ENCODE measurements at regions not wholly inside any gene's neighbourhood (a gene's known extent, or its start where the extent isn't known, plus 50 kb on each side); places are given as distances from the start of the nearest gene placed in this dataset.

DNA sequence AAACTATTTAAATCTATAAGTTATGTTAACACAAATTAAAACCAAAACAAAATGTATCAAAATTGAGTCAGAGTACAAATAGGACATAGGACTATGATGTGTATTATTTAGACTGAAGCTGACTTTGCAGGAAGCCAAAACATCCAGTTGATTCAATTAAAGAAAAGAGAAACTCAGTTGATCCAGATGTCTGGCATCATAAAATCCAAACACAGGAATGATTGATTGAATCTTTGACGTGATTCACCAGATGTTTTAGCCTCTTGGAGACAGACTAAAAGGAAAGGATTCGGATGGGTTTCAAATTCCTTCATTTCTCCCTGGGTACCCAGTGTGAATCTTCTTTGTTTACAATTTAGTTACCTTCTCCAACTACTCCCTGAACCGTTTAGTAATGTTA, 272.9 kb downstream of the IRS1 start:
- no peak overlapping the region for H3K27ac ChIP-seq (ENCODE audit: low read depth in 2 of 2, low read length in 1 of 2)

DNA sequence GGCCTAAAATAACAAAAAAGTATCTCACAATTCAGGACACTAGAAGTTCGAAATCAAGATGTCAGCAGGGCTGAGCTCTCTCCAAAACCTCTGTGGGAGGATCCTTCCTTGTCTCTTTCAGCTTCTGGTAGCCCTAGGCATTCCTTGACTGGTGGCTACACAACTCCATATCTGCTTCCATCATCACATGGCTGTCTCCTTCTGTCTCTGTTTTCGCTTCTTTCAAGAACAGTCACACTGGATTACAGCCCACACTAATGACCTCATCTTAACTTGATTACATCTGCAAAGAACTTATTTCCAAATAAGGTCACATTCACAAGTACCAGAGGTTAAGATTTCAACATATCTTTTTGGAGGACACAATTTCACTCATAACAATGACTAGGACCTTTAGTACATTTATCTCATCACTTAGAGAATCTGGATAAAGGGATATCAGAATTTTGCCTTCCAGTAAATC, 275.2 kb downstream of the IRS1 start:
- 69 to 77% methylated on average over 2 of the region's 2 CpGs for WGBS, 2 donors

More for the DNA sequence above, 272.9 kb downstream of the IRS1 start:
- H3K27me3 ChIP-seq (ENCODE audit: control insufficient read depth in 1 of 2, insufficient read depth in 2 of 2, low read length in 2 of 2), result no peaks in the 10 kb centered on the region
- H3K36me3 ChIP-seq (ENCODE audit: control insufficient read depth in 2 of 2, insufficient read depth in 2 of 2, low read length in 1 of 2), result no peaks in the 10 kb centered on the region
- no peaks in the 10 kb centered on the region for H3K4me1 ChIP-seq (ENCODE audit: control insufficient read depth in 2 of 2, insufficient read depth in 2 of 2, low read length in 1 of 2)
- H3K4me3 ChIP-seq (ENCODE audit: low read depth in 1 of 2, low read length in 2 of 2), result no peak overlapping the region
- H3K9me3 ChIP-seq (ENCODE audit: control insufficient read depth in 2 of 2, insufficient read depth in 1 of 2, low read depth in 1 of 2, low read length in 1 of 2), result no peaks in the 10 kb centered on the region
- WGBS, 2 donors, result 36 to 42% methylated on average over 3 of the region's 3 CpGs

DNA sequence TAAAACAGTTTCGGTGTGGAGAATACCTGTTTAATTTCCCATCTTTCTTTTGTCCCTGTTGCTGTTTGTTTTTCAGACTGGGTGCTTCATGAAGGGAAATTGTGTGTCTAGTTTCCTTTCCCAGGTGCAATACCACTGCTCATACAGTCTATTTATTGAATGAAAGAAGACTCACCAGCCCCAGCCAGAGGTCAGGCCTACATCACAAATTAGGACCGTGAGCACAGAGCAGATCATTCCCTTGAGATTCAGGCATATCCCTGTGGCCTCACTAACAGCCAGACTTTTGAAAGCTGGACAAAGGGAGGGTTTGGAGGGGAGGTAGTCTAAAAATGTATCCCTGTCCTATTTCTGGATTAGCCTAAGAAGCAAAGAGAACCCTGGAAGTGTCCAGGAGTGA, 278.9 kb downstream of the IRS1 start:
- Histone ChIP-seq H3K4me3 (ENCODE audit: low read depth in 1 of 2, low read length in 2 of 2) (no peak overlapping the region), H3K9me3 (ENCODE audit: control insufficient read depth in 2 of 2, insufficient read depth in 1 of 2, low read depth in 1 of 2, low read length in 1 of 2) (no peaks in the 10 kb centered on the region), H3K4me1 (ENCODE audit: control insufficient read depth in 2 of 2, insufficient read depth in 2 of 2, low read length in 1 of 2) (no peaks in the 10 kb centered on the region), H3K27ac (ENCODE audit: low read depth in 2 of 2, low read length in 1 of 2) (no peak overlapping the region), H3K27me3 (ENCODE audit: control insufficient read depth in 1 of 2, insufficient read depth in 2 of 2, low read length in 2 of 2) (no peaks in the 10 kb centered on the region), H3K36me3 (ENCODE audit: control insufficient read depth in 2 of 2, insufficient read depth in 2 of 2, low read length in 1 of 2) (no peaks in the 10 kb centered on the region)
- 85 to 92% methylated on average over 2 of the region's 2 CpGs for WGBS, 2 donors

More for the DNA sequence above, 275.2 kb downstream of the IRS1 start:
- Histone ChIP-seq H3K4me1 (ENCODE audit: control insufficient read depth in 2 of 2, insufficient read depth in 2 of 2, low read length in 1 of 2) (no peaks in the 10 kb centered on the region), H3K9me3 (ENCODE audit: control insufficient read depth in 2 of 2, insufficient read depth in 1 of 2, low read depth in 1 of 2, low read length in 1 of 2) (no peaks in the 10 kb centered on the region), H3K36me3 (ENCODE audit: control insufficient read depth in 2 of 2, insufficient read depth in 2 of 2, low read length in 1 of 2) (no peaks in the 10 kb centered on the region), H3K27me3 (ENCODE audit: control insufficient read depth in 1 of 2, insufficient read depth in 2 of 2, low read length in 2 of 2) (no peaks in the 10 kb centered on the region), H3K4me3 (ENCODE audit: low read depth in 1 of 2, low read length in 2 of 2) (no peak overlapping the region), H3K27ac (ENCODE audit: low read depth in 2 of 2, low read length in 1 of 2) (peak overlapping the region; percentile 42 to 64)

DNA sequence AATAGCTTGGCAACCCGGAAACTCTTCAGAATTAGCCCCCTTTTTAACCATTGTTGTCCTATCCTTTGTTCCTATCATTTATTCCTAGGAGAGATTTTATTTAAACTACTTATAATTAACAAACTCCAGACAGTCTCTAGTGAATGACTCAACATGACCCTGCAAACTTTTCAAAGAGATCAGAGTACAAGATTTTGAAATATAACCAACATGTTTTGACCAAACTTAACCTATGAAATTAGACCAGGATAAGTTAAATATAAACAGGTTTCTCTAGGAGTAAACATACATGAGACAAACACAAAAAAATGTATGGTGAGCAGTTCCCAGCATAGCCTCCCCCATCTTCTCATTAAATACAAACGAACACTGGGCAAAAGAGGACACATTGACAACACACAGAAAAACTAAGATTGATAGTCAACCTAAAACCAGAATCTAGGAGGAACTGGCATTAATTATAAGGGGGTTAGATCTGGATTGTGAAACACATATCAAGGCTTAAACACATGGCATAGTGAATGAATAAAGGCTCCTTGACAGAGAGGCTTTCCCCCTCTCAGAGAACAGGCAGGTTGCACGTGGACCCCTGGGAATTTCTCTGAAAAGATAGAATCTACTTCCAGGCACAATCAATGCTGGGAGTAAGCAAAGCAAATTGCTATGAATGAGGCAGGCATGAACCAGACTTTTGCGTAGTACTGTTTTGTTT, 284.1 kb downstream of the IRS1 start:
- WGBS, 2 donors, result 69 to 72% methylated on average over 4 of the region's 4 CpGs

DNA sequence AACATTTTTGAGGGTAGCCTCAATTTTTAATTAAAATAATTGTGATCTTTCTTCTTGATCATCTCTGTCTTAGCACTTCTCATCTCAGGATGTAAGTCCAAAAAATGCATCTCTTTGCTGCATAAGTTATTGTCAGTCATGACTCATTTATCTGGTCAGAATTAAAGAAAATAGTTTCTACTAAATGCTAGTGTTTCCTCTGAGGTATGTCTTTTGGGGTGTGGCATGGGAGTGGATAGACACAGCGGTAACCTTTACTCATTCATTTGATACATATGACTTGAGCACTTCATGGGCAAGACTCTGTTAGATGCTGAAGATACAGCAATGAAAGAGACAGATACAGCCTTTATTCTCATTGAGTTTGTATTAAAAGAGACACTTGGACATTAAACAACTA, 284.7 kb downstream of the IRS1 start:
- Histone ChIP-seq H3K4me1 (ENCODE audit: control insufficient read depth in 2 of 2, insufficient read depth in 2 of 2, low read length in 1 of 2) (no peaks in the 10 kb centered on the region), H3K4me3 (ENCODE audit: low read depth in 1 of 2, low read length in 2 of 2) (no peak overlapping the region), H3K27me3 (ENCODE audit: control insufficient read depth in 1 of 2, insufficient read depth in 2 of 2, low read length in 2 of 2) (no peaks in the 10 kb centered on the region), H3K9me3 (ENCODE audit: control insufficient read depth in 2 of 2, insufficient read depth in 1 of 2, low read depth in 1 of 2, low read length in 1 of 2) (no peaks in the 10 kb centered on the region), H3K27ac (ENCODE audit: low read depth in 2 of 2, low read length in 1 of 2) (no peak overlapping the region), H3K36me3 (ENCODE audit: control insufficient read depth in 2 of 2, insufficient read depth in 2 of 2, low read length in 1 of 2) (no peaks in the 10 kb centered on the region)
- WGBS, 2 donors, result 50 to 76% methylated on average over 1 of the region's 1 CpG

More for the DNA sequence above, 284.1 kb downstream of the IRS1 start:
- Histone ChIP-seq H3K36me3 (ENCODE audit: control insufficient read depth in 2 of 2, insufficient read depth in 2 of 2, low read length in 1 of 2) (no peaks in the 10 kb centered on the region), H3K4me3 (ENCODE audit: low read depth in 1 of 2, low read length in 2 of 2) (no peak overlapping the region), H3K27ac (ENCODE audit: low read depth in 2 of 2, low read length in 1 of 2) (no peak overlapping the region), H3K27me3 (ENCODE audit: control insufficient read depth in 1 of 2, insufficient read depth in 2 of 2, low read length in 2 of 2) (no peaks in the 10 kb centered on the region), H3K9me3 (ENCODE audit: control insufficient read depth in 2 of 2, insufficient read depth in 1 of 2, low read depth in 1 of 2, low read length in 1 of 2) (no peaks in the 10 kb centered on the region), H3K4me1 (ENCODE audit: control insufficient read depth in 2 of 2, insufficient read depth in 2 of 2, low read length in 1 of 2) (no peaks in the 10 kb centered on the region)

DNA sequence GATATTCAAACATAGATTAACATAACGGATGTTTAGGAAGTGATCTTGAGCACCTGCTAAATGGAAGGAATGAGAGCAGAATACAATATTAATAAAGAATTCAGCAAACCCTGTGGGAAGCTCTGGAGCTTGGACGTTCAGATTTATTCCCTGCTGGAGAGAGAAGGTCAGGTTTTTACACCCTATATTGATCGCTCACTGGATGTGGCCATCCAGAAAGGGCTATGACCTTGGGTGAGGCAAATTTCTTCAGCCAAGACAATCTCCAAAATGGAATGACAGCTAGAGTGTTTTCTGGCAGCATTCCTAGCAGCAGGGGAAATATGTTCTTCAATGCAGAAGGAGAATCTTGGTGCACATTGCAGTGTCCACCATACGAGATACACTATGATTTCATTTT, 288.3 kb downstream of the IRS1 start:
- 73 to 74% methylated on average over 4 of the region's 4 CpGs for WGBS, 2 donors
- no peaks in the 10 kb centered on the region for H3K36me3 ChIP-seq (ENCODE audit: control insufficient read depth in 2 of 2, insufficient read depth in 2 of 2, low read length in 1 of 2)
- H3K27ac ChIP-seq (ENCODE audit: low read depth in 2 of 2, low read length in 1 of 2), result no peak overlapping the region
- no peaks in the 10 kb centered on the region for H3K9me3 ChIP-seq (ENCODE audit: control insufficient read depth in 2 of 2, insufficient read depth in 1 of 2, low read depth in 1 of 2, low read length in 1 of 2)
- no peaks in the 10 kb centered on the region for H3K4me1 ChIP-seq (ENCODE audit: control insufficient read depth in 2 of 2, insufficient read depth in 2 of 2, low read length in 1 of 2)
- no peak overlapping the region for H3K4me3 ChIP-seq (ENCODE audit: low read depth in 1 of 2, low read length in 2 of 2)
- no peaks in the 10 kb centered on the region for H3K27me3 ChIP-seq (ENCODE audit: control insufficient read depth in 1 of 2, insufficient read depth in 2 of 2, low read length in 2 of 2)

DNA sequence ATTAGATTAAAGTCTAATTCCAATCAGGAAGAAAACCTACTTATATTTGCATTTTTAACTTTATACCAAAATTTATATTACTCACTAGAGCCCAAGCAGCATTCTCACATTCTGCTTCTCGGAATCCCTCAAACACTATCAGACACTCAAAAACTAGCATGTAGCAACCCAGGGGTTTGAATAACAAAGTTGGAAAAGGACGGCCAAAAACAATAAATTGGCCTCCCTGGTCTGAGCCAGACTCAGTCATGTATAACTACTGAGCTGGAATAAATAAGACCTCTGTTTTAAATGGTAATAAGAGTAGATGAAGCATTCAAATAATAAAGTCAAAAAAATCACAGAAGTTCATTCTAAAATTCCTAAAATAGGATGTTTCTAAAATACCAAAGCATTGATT, 290.9 kb downstream of the IRS1 start:
- Histone ChIP-seq H3K9me3 (ENCODE audit: control insufficient read depth in 2 of 2, insufficient read depth in 1 of 2, low read depth in 1 of 2, low read length in 1 of 2) (no peaks in the 10 kb centered on the region), H3K4me3 (ENCODE audit: low read depth in 1 of 2, low read length in 2 of 2) (no peak overlapping the region), H3K27ac (ENCODE audit: low read depth in 2 of 2, low read length in 1 of 2) (no peak overlapping the region), H3K36me3 (ENCODE audit: control insufficient read depth in 2 of 2, insufficient read depth in 2 of 2, low read length in 1 of 2) (no peaks in the 10 kb centered on the region), H3K27me3 (ENCODE audit: control insufficient read depth in 1 of 2, insufficient read depth in 2 of 2, low read length in 2 of 2) (no peaks in the 10 kb centered on the region), H3K4me1 (ENCODE audit: control insufficient read depth in 2 of 2, insufficient read depth in 2 of 2, low read length in 1 of 2) (no peaks in the 10 kb centered on the region)
- 78 to 81% methylated on average over 2 of the region's 2 CpGs for WGBS, 2 donors

DNA sequence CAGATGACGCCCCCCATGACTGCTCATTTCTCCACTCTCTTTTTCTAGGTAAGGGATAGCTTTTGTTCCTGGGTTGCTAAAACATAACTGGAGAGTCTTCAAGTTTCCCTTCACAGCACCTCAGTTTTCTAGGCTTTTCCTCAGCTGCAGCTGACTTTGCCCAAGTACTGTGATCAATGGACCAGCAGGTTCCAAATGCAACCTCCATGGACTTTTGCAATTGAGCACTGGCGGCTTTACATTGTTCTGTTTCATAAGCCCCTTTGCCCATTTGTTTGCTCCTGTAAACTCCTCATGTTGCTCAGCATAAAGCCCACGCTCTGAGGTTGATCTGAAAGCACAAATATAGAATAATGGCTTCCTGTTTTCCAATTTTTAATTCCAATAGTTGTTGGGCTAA, 291.6 kb downstream of the IRS1 start:
- WGBS, 2 donors, result 85 to 89% methylated on average over 3 of the region's 3 CpGs
- H3K27me3 ChIP-seq (ENCODE audit: control insufficient read depth in 1 of 2, insufficient read depth in 2 of 2, low read length in 2 of 2), result no peaks in the 10 kb centered on the region
- H3K27ac ChIP-seq (ENCODE audit: low read depth in 2 of 2, low read length in 1 of 2), result no peak overlapping the region
- no peaks in the 10 kb centered on the region for H3K36me3 ChIP-seq (ENCODE audit: control insufficient read depth in 2 of 2, insufficient read depth in 2 of 2, low read length in 1 of 2)
- H3K4me3 ChIP-seq (ENCODE audit: low read depth in 1 of 2, low read length in 2 of 2), result no peak overlapping the region
- no peaks in the 10 kb centered on the region for H3K4me1 ChIP-seq (ENCODE audit: control insufficient read depth in 2 of 2, insufficient read depth in 2 of 2, low read length in 1 of 2)
- no peaks in the 10 kb centered on the region for H3K9me3 ChIP-seq (ENCODE audit: control insufficient read depth in 2 of 2, insufficient read depth in 1 of 2, low read depth in 1 of 2, low read length in 1 of 2)

DNA sequence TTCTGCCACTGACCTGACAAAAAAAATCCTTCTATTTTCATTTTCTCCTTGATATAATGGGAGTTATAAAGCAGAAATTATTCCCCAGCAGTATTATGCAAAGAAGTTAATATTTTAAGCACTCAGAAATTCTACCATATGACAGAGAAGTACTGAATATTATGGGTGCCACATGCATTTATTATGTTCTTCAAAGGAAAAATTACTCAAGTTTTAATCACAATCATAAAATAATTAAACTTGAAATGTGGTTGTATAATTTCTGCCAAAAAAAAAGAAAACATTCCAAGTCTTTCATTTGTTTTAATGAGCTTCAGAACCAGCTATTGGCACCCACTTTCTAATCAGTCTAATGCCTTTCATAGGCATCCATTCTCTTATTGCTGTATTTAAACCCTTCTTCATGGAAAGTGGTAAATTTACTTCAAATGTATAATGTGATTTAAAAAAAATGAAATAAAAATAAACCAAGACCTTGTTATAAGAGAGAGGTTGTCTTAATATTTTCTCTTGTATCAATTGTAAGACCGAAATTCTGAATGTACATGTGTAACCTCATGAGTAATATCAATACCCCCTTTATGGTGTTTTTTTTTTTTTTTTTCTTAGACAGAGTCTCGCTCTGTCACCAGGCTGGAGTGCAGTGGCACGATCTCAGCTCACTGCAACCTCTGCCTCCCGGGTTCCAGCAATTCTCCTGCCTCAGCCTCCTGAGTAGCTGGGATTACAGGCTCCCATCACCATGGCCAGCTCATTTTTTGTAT, 302.3 kb downstream of the IRS1 start:
- Histone ChIP-seq H3K4me1 (ENCODE audit: control insufficient read depth in 2 of 2, insufficient read depth in 2 of 2, low read length in 1 of 2) (peaks cover 0 to 2% of the 10 kb centered on the region in 2 donors), H3K4me3 (ENCODE audit: low read depth in 1 of 2, low read length in 2 of 2) (no peak overlapping the region), H3K27ac (ENCODE audit: low read depth in 2 of 2, low read length in 1 of 2) (no peak overlapping the region), H3K36me3 (ENCODE audit: control insufficient read depth in 2 of 2, insufficient read depth in 2 of 2, low read length in 1 of 2) (no peaks in the 10 kb centered on the region), H3K27me3 (ENCODE audit: control insufficient read depth in 1 of 2, insufficient read depth in 2 of 2, low read length in 2 of 2) (no peaks in the 10 kb centered on the region), H3K9me3 (ENCODE audit: control insufficient read depth in 2 of 2, insufficient read depth in 1 of 2, low read depth in 1 of 2, low read length in 1 of 2) (no peaks in the 10 kb centered on the region)
- WGBS, 2 donors, result 81 to 83% methylated on average over 4 of the region's 4 CpGs

DNA sequence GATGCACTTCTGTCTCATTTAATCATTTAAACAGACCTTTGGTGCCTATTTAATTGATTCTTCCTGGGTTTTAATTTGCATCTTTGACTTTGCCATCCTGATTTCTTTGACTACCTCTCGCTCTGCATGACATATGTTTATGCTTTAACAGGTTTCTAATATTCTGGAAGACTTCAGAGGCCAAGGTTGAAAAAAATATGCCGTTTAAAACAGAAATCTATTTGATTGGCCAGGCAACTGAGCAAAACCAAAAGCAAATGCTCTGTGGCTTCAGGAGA, 303.4 kb downstream of the IRS1 start:
- H3K4me1 ChIP-seq (ENCODE audit: control insufficient read depth in 2 of 2, insufficient read depth in 2 of 2, low read length in 1 of 2), result peaks cover 0 to 2% of the 10 kb centered on the region in 2 donors
- no peak overlapping the region for H3K4me3 ChIP-seq (ENCODE audit: low read depth in 1 of 2, low read length in 2 of 2)
- 65 to 78% methylated on average over 2 of the region's 2 CpGs for WGBS, 2 donors
- H3K36me3 ChIP-seq (ENCODE audit: control insufficient read depth in 2 of 2, insufficient read depth in 2 of 2, low read length in 1 of 2), result no peaks in the 10 kb centered on the region
- no peaks in the 10 kb centered on the region for H3K9me3 ChIP-seq (ENCODE audit: control insufficient read depth in 2 of 2, insufficient read depth in 1 of 2, low read depth in 1 of 2, low read length in 1 of 2)
- no peaks in the 10 kb centered on the region for H3K27me3 ChIP-seq (ENCODE audit: control insufficient read depth in 1 of 2, insufficient read depth in 2 of 2, low read length in 2 of 2)
- H3K27ac ChIP-seq (ENCODE audit: low read depth in 2 of 2, low read length in 1 of 2), result no peak overlapping the region
